Thyroid gland (tissue), 4 donors: ENCODE measurements at regions not wholly inside any gene's neighbourhood (a gene's known extent, or its start where the extent isn't known, plus 50 kb on each side); places are given as distances from the start of the nearest gene placed in this dataset.

ENCODE experiments used
- DNase-seq, 2 donors: peaks; one replicate each; pipeline ENCODE4 v3.0.0-alpha.2; 2019
- H3K27ac ChIP-seq, 3 donors: fragments of 200-600 bp; sonication (generic); 1 replicate in 2 of 3; 2 replicates in 1 of 3; pipeline ENCODE4 v1.5.1; 2016 to 2019; ENCODE audit warnings: mild to moderate bottlenecking in 1 of 3, moderate library complexity in 1 of 3
- H3K27me3 ChIP-seq: fragments of 200-600 bp; sonication (generic); one replicate; pipeline ENCODE4 v1.5.1; 2019
- H3K36me3 ChIP-seq, 2 donors: fragments of 200-600 bp; sonication (generic); one replicate each; pipeline ENCODE4 v1.5.1; 2016 to 2019
- H3K4me1 ChIP-seq, 2 donors: fragments of 200-600 bp; sonication (generic); one replicate each; pipeline ENCODE4 v1.5.1; 2017 to 2019
- H3K4me3 ChIP-seq, 3 donors: fragments of 200-600 bp; sonication (generic); replicated peaks in 1 of 3; 1 replicate in 2 of 3; 2 replicates in 1 of 3; pipeline ENCODE4 v1.5.1; 2016; ENCODE audit warnings: mild to moderate bottlenecking in 1 of 3
- H3K9me3 ChIP-seq: fragments of 200-600 bp; sonication (generic); one replicate; pipeline ENCODE4 v1.5.1; 2017
- CTCF ChIP-seq, 6 experiments: fragments of 200-600 bp in 3 of 6; fragments of 450-650 bp in 3 of 6; sonication (generic) in 3 of 6; IDR thresholded peaks; one replicate each; pipeline ENCODE4 v1.5.1; 2016 to 2019; ENCODE audit warnings: antibody characterized with exemption in 6 of 6, mild to moderate bottlenecking in 2 of 6, inconsistent platforms in 1 of 6, moderate library complexity in 1 of 6
- POLR2A ChIP-seq, 2 donors: fragments of 450-650 bp; IDR thresholded peaks; one replicate each; pipeline ENCODE4 v1.6.1; 2017; ENCODE audit warnings: antibody characterized with exemption in 2 of 2, mild to moderate bottlenecking in 2 of 2, moderate library complexity in 1 of 2
- WGBS, 2 donors: methylation state at CpG; one replicate each; pipeline ENCODE4 v1.1.5; 2017; 5-methylcytosine and 5-hydroxymethylcytosine counted together
- intact Hi-C: fragments of 100-400 bp; cut with DNase I; formaldehyde crosslinking; loops from one replicate; pipeline ENCODE4 v1.15.1; 2023

GRCh38 chr2:158732573-158733429 is 62.3 kb upstream of the DAPL1 start:
- H3K9me3 ChIP-seq = no peaks in the 10 kb centered on the region
- H3K36me3 ChIP-seq = no peaks in the 10 kb centered on the region
- 56 to 85% methylated on average over 5 of the region's 5 CpGs for WGBS, 2 donors
- intact Hi-C loops = no loop called here
- H3K4me1 ChIP-seq = peaks cover 5 to 17% of the 10 kb centered on the region in 2 donors
- H3K27me3 ChIP-seq = no peaks in the 10 kb centered on the region
- H3K4me3 ChIP-seq = no peak overlapping the region
- H3K27ac ChIP-seq = no peak overlapping the region
- peak in 1 of 2 donors; percentile 40 for DNase-seq
- TF ChIP-seq CTCF (IDR thresholded peaks at IDR 0.05) (no peak), POLR2A (IDR thresholded peaks at IDR 0.05) (no peak)

DNA sequence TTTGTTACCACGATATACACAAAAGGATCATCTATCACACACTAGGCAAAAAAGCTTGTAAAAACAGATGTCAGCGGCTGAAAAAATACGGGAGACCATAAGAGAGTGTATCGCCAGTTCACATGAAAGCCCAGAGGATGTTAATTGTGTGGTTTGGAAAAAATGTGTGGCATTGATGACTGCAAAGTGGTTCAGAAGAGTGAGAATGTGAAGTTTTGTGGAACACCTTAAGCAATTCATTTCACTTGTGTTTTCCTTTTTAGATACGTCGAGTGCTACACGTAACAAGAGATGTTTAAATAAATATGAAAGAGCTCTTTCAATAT is 61.7 kb upstream of the DAPL1 start:
- no peak overlapping the region for H3K27ac ChIP-seq
- WGBS, 2 donors = 81% methylated on average over 7 of the region's 7 CpGs
- DNase-seq = no peak
- H3K4me3 ChIP-seq = no peak overlapping the region
- TF ChIP-seq POLR2A (IDR thresholded peaks at IDR 0.05) = no peak
- TF ChIP-seq CTCF (IDR thresholded peaks at IDR 0.05) = no peak
- peaks cover 5 to 17% of the 10 kb centered on the region in 2 donors for H3K4me1 ChIP-seq
- H3K9me3 ChIP-seq = no peaks in the 10 kb centered on the region
- intact Hi-C loops = no loop called here
- H3K27me3 ChIP-seq = no peaks in the 10 kb centered on the region
- no peaks in the 10 kb centered on the region for H3K36me3 ChIP-seq

DNA sequence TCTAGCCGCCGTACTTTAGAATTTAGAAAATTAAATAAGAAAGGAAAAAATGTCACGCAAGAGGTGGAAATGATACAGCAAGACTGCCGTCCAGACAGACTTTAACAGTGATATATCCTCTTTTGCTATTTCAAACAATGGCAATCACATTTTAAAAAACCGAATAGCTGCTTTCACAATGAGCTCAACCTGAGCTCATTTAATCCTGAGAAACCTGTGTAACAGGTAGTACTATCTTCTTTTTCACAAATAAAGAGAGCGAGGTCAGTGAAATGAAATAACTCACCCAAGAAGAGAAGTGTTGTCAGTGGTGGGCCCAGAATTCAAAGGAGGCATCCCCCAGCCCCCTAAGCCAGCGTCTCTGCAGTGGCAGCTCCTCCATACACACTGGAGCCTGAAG is 60.7 kb upstream of the DAPL1 start:
- H3K36me3 ChIP-seq = no peaks in the 10 kb centered on the region
- no peak for DNase-seq
- H3K27me3 ChIP-seq = no peaks in the 10 kb centered on the region
- 90 to 92% methylated on average over 7 of the region's 7 CpGs for WGBS, 2 donors
- intact Hi-C loops = no loop called here
- peaks cover 5 to 17% of the 10 kb centered on the region in 2 donors for H3K4me1 ChIP-seq
- H3K4me3 ChIP-seq = no peak overlapping the region
- H3K27ac ChIP-seq = no peak overlapping the region
- TF ChIP-seq POLR2A (IDR thresholded peaks at IDR 0.05) (no peak), CTCF (IDR thresholded peaks at IDR 0.05) (no peak)
- H3K9me3 ChIP-seq = no peaks in the 10 kb centered on the region

GRCh38 chr2:158735822-158736580 is 59.1 kb upstream of the DAPL1 start:
- Histone ChIP-seq H3K4me3 (no peak overlapping the region), H3K27me3 (no peaks in the 10 kb centered on the region), H3K9me3 (no peaks in the 10 kb centered on the region), H3K36me3 (no peaks in the 10 kb centered on the region), H3K4me1 (peaks cover 13 to 20% of the 10 kb centered on the region in 2 donors), H3K27ac (peak overlapping the region in 1 of 3 donors; percentile 69)
- TF ChIP-seq CTCF (IDR thresholded peaks at IDR 0.05) = no peak
- no peak for TF ChIP-seq POLR2A (IDR thresholded peaks at IDR 0.05)
- DNase-seq = no peak
- intact Hi-C loops = no loop called here
- 76 to 81% methylated on average over 5 of the region's 5 CpGs for WGBS, 2 donors

- peak in 1 of 2 donors; percentile 30 for DNase-seq
- Histone ChIP-seq H3K36me3 (no peaks in the 10 kb centered on the region), H3K9me3 (no peaks in the 10 kb centered on the region), H3K4me1 (peaks cover 18 to 29% of the 10 kb centered on the region in 2 donors), H3K4me3 (no peak overlapping the region), H3K27me3 (no peaks in the 10 kb centered on the region), H3K27ac (peak overlapping the region in 1 of 3 donors; percentile 3)
- whole genome bisulfite sequencing, 2 donors = 65 to 77% methylated on average over 5 of the region's 5 CpGs
- intact Hi-C loops = no loop called here
- no peak for TF ChIP-seq CTCF (IDR thresholded peaks at IDR 0.05)
- no peak for TF ChIP-seq POLR2A (IDR thresholded peaks at IDR 0.05)
Measured at GRCh38 chr2:158738363-158738762, 56.8 kb upstream of the DAPL1 start.
